A673 (cell line): ENCODE measurements at regions not wholly inside any gene's neighbourhood (a gene's known extent, or its start where the extent isn't known, plus 50 kb on each side); places are given as distances from the start of the nearest gene placed in this dataset.

ENCODE experiments used
- EZH2 ChIP-seq: fragments of 200-600 bp; sonication (generic); IDR thresholded peaks from 2 replicates; pipeline ENCODE4 v1.6.1; 2017; ENCODE audit warnings: borderline replicate concordance, low read depth, mild to moderate bottlenecking, mixed read lengths, antibody characterized with exemption, low read length; ENCODE audit not compliant: poor library complexity, severe bottlenecking
- TF ChIP-seq, protein P1 (sequence below): fragments of 300-800, 200-600 bp; sonication (generic); conservative IDR thresholded peaks from 2 replicates; pipeline ENCODE4 v1.5.1; 2017; ENCODE audit warnings: low read depth, mild to moderate bottlenecking, antibody characterized with exemption, low read length, moderate library complexity, mixed read lengths

DNA sequence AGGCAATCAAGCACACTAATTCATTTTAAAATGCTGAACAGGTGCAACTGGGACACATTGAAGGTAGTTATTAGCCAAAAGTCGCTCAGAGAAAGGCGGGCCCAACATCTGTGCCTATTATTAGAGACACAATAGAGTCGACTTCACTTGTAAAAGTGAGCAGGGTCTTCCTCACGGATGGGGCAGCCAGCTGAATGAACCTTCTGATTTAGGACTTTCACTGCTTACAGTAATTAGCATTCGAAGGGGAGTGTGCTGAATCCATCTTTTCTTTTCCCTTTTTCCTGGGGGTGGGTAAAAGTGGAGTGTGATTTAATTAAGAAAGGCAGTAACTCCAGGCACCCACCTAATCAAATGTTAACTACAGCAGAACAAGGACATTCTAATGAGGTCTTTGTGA lies 677.7 kb downstream of the DCDC2C start:
- TF ChIP-seq, protein P1, sequence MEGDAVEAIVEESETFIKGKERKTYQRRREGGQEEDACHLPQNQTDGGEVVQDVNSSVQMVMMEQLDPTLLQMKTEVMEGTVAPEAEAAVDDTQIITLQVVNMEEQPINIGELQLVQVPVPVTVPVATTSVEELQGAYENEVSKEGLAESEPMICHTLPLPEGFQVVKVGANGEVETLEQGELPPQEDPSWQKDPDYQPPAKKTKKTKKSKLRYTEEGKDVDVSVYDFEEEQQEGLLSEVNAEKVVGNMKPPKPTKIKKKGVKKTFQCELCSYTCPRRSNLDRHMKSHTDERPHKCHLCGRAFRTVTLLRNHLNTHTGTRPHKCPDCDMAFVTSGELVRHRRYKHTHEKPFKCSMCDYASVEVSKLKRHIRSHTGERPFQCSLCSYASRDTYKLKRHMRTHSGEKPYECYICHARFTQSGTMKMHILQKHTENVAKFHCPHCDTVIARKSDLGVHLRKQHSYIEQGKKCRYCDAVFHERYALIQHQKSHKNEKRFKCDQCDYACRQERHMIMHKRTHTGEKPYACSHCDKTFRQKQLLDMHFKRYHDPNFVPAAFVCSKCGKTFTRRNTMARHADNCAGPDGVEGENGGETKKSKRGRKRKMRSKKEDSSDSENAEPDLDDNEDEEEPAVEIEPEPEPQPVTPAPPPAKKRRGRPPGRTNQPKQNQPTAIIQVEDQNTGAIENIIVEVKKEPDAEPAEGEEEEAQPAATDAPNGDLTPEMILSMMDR: no peak
- TF ChIP-seq EZH2: no peak
